Left ventricle myocardium inferior (tissue), 1 donor: ENCODE measurements at regions not wholly inside any gene's neighbourhood (a gene's known extent, or its start where the extent isn't known, plus 50 kb on each side); places are given as distances from the start of the nearest gene placed in this dataset.

Source experiments
- DNase-seq: peaks from one replicate; pipeline ENCODE4 v3.0.0-alpha.2; 2020
- H3K27ac ChIP-seq: fragments of 200-600 bp; replicated peaks from 2 replicates; pipeline ENCODE4 v1.8.0; 2021
- H3K27me3 ChIP-seq: fragments of 200-600 bp; 2 replicates; pipeline ENCODE4 v1.8.0; 2021; ENCODE audit warnings: low read depth
- H3K36me3 ChIP-seq: fragments of 200-600 bp; 2 replicates; pipeline ENCODE4 v1.8.0; 2021
- H3K4me1 ChIP-seq: fragments of 200-600 bp; 2 replicates; pipeline ENCODE4 v1.8.0; 2021
- H3K4me3 ChIP-seq: fragments of 200-600 bp; 2 replicates; pipeline ENCODE4 v1.8.0; 2021; ENCODE audit warnings: mild to moderate bottlenecking, moderate library complexity
- H3K9me3 ChIP-seq: fragments of 200-600 bp; replicated peaks from 2 replicates; pipeline ENCODE4 v1.8.0; 2021
- CTCF ChIP-seq: fragments of 200-600 bp; IDR thresholded peaks from 2 replicates; pipeline ENCODE4 v1.8.0; 2021; ENCODE audit warnings: antibody characterized with exemption, mild to moderate bottlenecking, borderline replicate concordance
- intact Hi-C: fragments of 100-400 bp; cut with micrococcal nuclease; formaldehyde crosslinking; loops from one replicate; pipeline ENCODE4 v1.11.0; 2022
- donor health status: DM: no; HTN: yes; CAD: no; lungs with severe emphysema.

DNA sequence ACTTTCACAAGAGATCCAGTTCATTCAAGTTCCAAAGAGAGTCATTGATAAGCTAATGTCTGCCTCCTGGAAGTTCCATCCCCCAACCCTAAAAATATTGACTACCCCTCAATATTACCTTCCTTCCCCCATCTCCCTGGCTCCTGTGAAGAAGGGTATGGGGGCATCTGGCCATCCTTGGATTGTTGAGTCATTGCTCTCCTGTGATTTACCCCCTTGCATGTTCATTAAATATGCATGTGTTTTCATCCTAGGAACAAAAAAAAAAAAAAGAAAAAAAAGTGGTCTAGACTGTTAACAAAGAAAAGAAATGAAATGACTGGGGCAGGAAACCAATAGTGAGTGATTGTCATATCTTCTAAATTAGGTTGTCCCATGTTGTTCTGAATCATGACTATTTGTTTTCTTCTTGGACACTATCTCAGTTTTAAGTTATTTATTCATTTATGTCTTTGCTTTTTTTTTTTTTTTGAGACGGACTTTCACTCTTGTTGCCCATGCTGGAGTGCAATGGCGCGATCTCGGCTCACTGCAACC lies 51.9 kb upstream of the HUWE1 start:
- intact Hi-C loops: no loop called here
- no peaks in the 10 kb centered on the region for H3K36me3 ChIP-seq

More for the DNA sequence above, 51.9 kb upstream of the HUWE1 start:
- no peak for DNase-seq
- Histone ChIP-seq H3K27me3 (no peaks in the 10 kb centered on the region), H3K9me3 (no peaks in the 10 kb centered on the region), H3K4me1 (no peaks in the 10 kb centered on the region), H3K27ac (no peak overlapping the region), H3K4me3 (no peak overlapping the region)
- no peak for TF ChIP-seq CTCF
